SK-N-SH (cell line): ENCODE measurements at regions not wholly inside any gene's neighbourhood (a gene's known extent, or its start where the extent isn't known, plus 50 kb on each side); places are given as distances from the start of the nearest gene placed in this dataset.

ENCODE experiments used
- CTCF ChIA-PET: fragments of 300-600, 350-600 bp; formaldehyde crosslinking; extraction: SDS; loops from one replicate; lab custom pipeline; 2021; lab: Yijun Ruan, JAX
- POLR2A ChIA-PET: fragments of 350-600 bp; sonication (Branson Sonifier 250); formaldehyde crosslinking; extraction: SDS; loops from one replicate; lab custom pipeline; 2020; ENCODE audit warnings: antibody characterized with exemption, inconsistent platforms; lab: Yijun Ruan, JAX
- DNase-seq: peaks from one replicate; pipeline ENCODE4 v3.0.0; 2012
- H2AFZ ChIP-seq: fragments of 200-600 bp; sonication (generic); 2 replicates; pipeline ENCODE4 v1.8.1; 2016; ENCODE audit warnings: antibody characterized with exemption, mild to moderate bottlenecking, low read depth
- H3F3A ChIP-seq: fragments of 200-600 bp; sonication (generic); replicated peaks from 2 replicates; pipeline ENCODE3; 2016; ENCODE audit warnings: antibody characterized with exemption, mild to moderate bottlenecking; ENCODE audit not compliant: insufficient read depth
- H3K27ac ChIP-seq, 2 experiments: fragments of 200-500 bp in 1 of 2; fragments of 200-600 bp in 1 of 2; sonication (Bioruptor generic) in 1 of 2; sonication (generic), shearing (Covaris generic) in 1 of 2; 2 replicates each; pipeline versions ENCODE4 v1.5.1 to v1.6.1; 2014 to 2016; ENCODE audit warnings: low read depth in 2 of 2, inconsistent platforms in 1 of 2, low read length in 1 of 2, mild to moderate bottlenecking in 1 of 2, mixed read lengths in 1 of 2
- H3K27me3 ChIP-seq: fragments of 200-600 bp; sonication (generic), shearing (Covaris generic); 2 replicates; pipeline ENCODE4 v1.6.1; 2016; ENCODE audit warnings: mixed run types; ENCODE audit not compliant: insufficient read depth
- H3K36me3 ChIP-seq, 2 experiments: fragments of 200-500 bp in 1 of 2; fragments of 200-600 bp in 1 of 2; sonication (Bioruptor generic) in 1 of 2; sonication (generic) in 1 of 2; replicated peaks in 1 of 2; 2 replicates each; pipeline versions ENCODE3 to v1.5.1; 2014 to 2016; ENCODE audit warnings: low read length in 1 of 2, mild to moderate bottlenecking in 1 of 2; ENCODE audit not compliant: insufficient read depth in 2 of 2, control insufficient read depth in 1 of 2
- H3K4me1 ChIP-seq, 2 experiments: fragments of 200-500 bp in 1 of 2; fragments of 200-600 bp in 1 of 2; sonication (Bioruptor generic) in 1 of 2; sonication (generic), shearing (Covaris generic) in 1 of 2; 2 replicates each; pipeline versions ENCODE4 v1.5.1 to v1.6.1; 2014 to 2016; ENCODE audit warnings: low read depth in 1 of 2, low read length in 1 of 2, mixed run types in 1 of 2; ENCODE audit not compliant: insufficient read depth in 2 of 2, control insufficient read depth in 1 of 2
- H3K4me2 ChIP-seq: fragments of 200-600 bp; sonication (generic), shearing (Covaris generic); 2 replicates; pipeline ENCODE4 v1.6.1; 2017; ENCODE audit warnings: mixed run types
- H3K4me3 ChIP-seq, 2 experiments: fragments of 200-500 bp in 1 of 2; fragments of 200-600 bp in 1 of 2; sonication (Bioruptor generic) in 1 of 2; sonication (generic), shearing (Covaris generic) in 1 of 2; 2 replicates each; pipeline versions ENCODE4 v1.5.1 to v1.8.1; 2014 to 2016; ENCODE audit warnings: low read depth in 2 of 2, inconsistent platforms in 1 of 2, low read length in 1 of 2, mild to moderate bottlenecking in 1 of 2, mixed read lengths in 1 of 2, moderate library complexity in 1 of 2
- H3K79me2 ChIP-seq: fragments of 200-600 bp; sonication (generic); 2 replicates; pipeline ENCODE4 v1.8.1; 2017; ENCODE audit warnings: mild to moderate bottlenecking; ENCODE audit not compliant: insufficient read depth
- H3K9ac ChIP-seq: fragments of 200-600 bp; sonication (generic); 2 replicates; pipeline ENCODE4 v1.6.1; 2017; ENCODE audit warnings: mixed run types
- H3K9me2 ChIP-seq: fragments of 200-600 bp; sonication (generic); 2 replicates; pipeline ENCODE4 v1.6.1; 2017; ENCODE audit warnings: mixed run types
- H3K9me3 ChIP-seq: fragments of 200-600 bp; sonication (generic); 2 replicates; pipeline ENCODE4 v1.6.1; 2017; ENCODE audit warnings: mixed run types, mild to moderate bottlenecking, moderate library complexity
- H4K20me1 ChIP-seq: fragments of 200-600 bp; sonication (generic); 2 replicates; pipeline ENCODE4 v1.6.1; 2017; ENCODE audit warnings: mild to moderate bottlenecking, mixed run types; ENCODE audit not compliant: insufficient read depth
- CHD2 ChIP-seq: fragments of 150-350 bp; IDR thresholded peaks from 2 replicates; pipeline ENCODE4 v1.6.1; 2018; ENCODE audit warnings: low read length; ENCODE audit not compliant: partially characterized antibody
- CTCF ChIP-seq: fragments of 200-600 bp; sonication (generic); IDR thresholded peaks from 2 replicates; pipeline ENCODE4 v1.6.1; 2017; ENCODE audit warnings: antibody characterized with exemption, mild to moderate bottlenecking, moderate library complexity
- ELF1 ChIP-seq: IDR thresholded peaks from 2 replicates; pipeline ENCODE4 v1.4.0; 2012
- EP300 ChIP-seq, 2 experiments: IDR thresholded peaks; 2 replicates each; pipeline versions ENCODE4 v1.4.0 to v1.6.1; 2012; ENCODE audit warnings: borderline replicate concordance in 1 of 2, low read depth in 1 of 2, low read length in 1 of 2
- FOSL2 ChIP-seq: IDR thresholded peaks from 2 replicates; pipeline ENCODE4 v1.4.0; 2012; ENCODE audit warnings: low read depth, mild to moderate bottlenecking, moderate library complexity, borderline replicate concordance
- FOXM1 ChIP-seq: IDR thresholded peaks from 2 replicates; pipeline ENCODE4 v1.4.0; 2012; ENCODE audit warnings: low read depth, mild to moderate bottlenecking
- GABPA ChIP-seq: IDR thresholded peaks from 2 replicates; pipeline ENCODE4 v1.4.0; 2012; ENCODE audit warnings: low read depth, mild to moderate bottlenecking
- GATA2 ChIP-seq: sonication (generic); formaldehyde crosslinking; IDR thresholded peaks from 2 replicates; pipeline ENCODE4 v1.5.0; 2020; ENCODE audit warnings: mild to moderate bottlenecking, missing genetic modification reagents
- JUND ChIP-seq: IDR thresholded peaks from 2 replicates; pipeline ENCODE4 v1.4.0; 2012
- MAX ChIP-seq: IDR thresholded peaks from 2 replicates; pipeline ENCODE4 v1.4.0; 2012; ENCODE audit warnings: low read depth
- MEF2A ChIP-seq: IDR thresholded peaks from 2 replicates; pipeline ENCODE4 v1.4.0; 2012; ENCODE audit warnings: low read depth, borderline replicate concordance
- MXI1 ChIP-seq: IDR thresholded peaks from 2 replicates; pipeline ENCODE4 v1.6.1; 2012; ENCODE audit warnings: mild to moderate bottlenecking, low read depth, low read length, improper control_type of control experiment
- NFIC ChIP-seq: IDR thresholded peaks from 2 replicates; pipeline ENCODE4 v1.4.0; 2012; ENCODE audit warnings: borderline replicate concordance
- NRF1 ChIP-seq: IDR thresholded peaks from 2 replicates; pipeline ENCODE4 v1.6.1; 2012; ENCODE audit warnings: low read depth, mild to moderate bottlenecking, low read length
- POLR2AphosphoS5 ChIP-seq: IDR thresholded peaks from 2 replicates; pipeline ENCODE4 v1.6.1; 2012; ENCODE audit warnings: low read depth, low read length
- RAD21 ChIP-seq: IDR thresholded peaks from 2 replicates; pipeline ENCODE4 v1.6.1; 2012; ENCODE audit warnings: mild to moderate bottlenecking, low read length
- RFX5 ChIP-seq: IDR thresholded peaks from 2 replicates; pipeline ENCODE4 v1.6.1; 2012; ENCODE audit warnings: mild to moderate bottlenecking, improper control_type of control experiment, low read length
- RXRA ChIP-seq: IDR thresholded peaks from 2 replicates; pipeline ENCODE4 v1.4.0; 2012; ENCODE audit warnings: low read depth, mild to moderate bottlenecking, borderline replicate concordance
- SIN3A ChIP-seq: IDR thresholded peaks from 2 replicates; pipeline ENCODE4 v1.6.1; 2012; ENCODE audit warnings: low read depth, mild to moderate bottlenecking, low read length, moderate library complexity, borderline replicate concordance
- SMC3 ChIP-seq: IDR thresholded peaks from 2 replicates; pipeline ENCODE4 v1.6.1; 2012; ENCODE audit warnings: low read depth, low read length, improper control_type of control experiment
- USF1 ChIP-seq: IDR thresholded peaks from 2 replicates; pipeline ENCODE4 v1.4.0; 2012; ENCODE audit warnings: low read depth, borderline replicate concordance
- YY1 ChIP-seq: IDR thresholded peaks from 2 replicates; pipeline ENCODE4 v1.4.0; 2012; ENCODE audit warnings: low read depth, mild to moderate bottlenecking
- WGBS: methylation state at CpG from one replicate; pipeline ENCODE4 v1.1.6; 2017; ENCODE audit warnings: low lambda C conversion rate; 5-methylcytosine and 5-hydroxymethylcytosine counted together

DNA sequence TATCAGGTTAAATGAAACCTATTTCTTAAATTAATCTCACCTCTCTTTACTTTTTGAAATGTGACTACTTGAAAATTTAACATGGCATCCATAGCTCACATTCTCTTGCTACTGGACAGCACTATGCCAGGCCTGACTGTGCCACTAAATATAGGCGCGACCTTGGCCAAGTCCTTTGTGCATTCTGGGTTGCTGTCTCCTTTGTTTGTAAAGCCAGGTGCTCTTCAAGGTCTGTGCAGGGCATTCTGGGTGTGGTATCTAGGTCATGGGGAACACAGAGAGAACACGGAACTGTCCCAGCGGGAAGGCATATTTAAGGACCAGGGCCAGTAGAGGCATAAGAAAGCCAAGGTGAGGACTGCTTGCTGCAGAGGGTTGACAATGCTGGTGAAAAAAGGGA is 121.2 kb downstream of the ZNF664 start:
- CTCF ChIA-PET = no interaction called here
- no peaks in the 10 kb centered on the region for H3K79me2 ChIP-seq

DNA sequence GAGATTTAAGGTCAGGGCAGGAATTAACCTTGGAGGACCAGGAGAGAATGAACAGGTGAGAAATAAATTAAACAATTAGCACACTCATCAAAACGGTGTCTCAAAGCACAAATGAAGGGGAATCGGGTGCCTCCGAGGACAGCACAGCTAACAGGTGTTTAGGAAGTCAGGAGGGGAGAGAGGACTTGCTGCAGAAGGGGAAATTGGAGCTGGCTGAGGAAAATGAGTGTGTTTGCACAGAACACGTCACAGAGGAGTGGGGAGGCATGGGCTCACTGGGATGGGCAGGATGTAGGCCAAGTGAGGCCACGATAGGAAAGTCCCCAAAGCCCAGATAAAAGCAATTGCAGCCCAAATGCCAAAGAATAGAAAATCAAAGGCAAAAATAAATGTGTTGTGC is 121.7 kb downstream of the ZNF664 start:
- no peak overlapping the region for H3K9ac ChIP-seq
- H3K4me1 ChIP-seq = no peaks in the 10 kb centered on the region
- H3K27ac ChIP-seq = no peak overlapping the region
- no peak overlapping the region for H3K4me2 ChIP-seq
- H3K9me2 ChIP-seq = no peaks in the 10 kb centered on the region
- H3K36me3 ChIP-seq = no peaks in the 10 kb centered on the region
- no peak for DNase-seq
- no peaks in the 10 kb centered on the region for H3F3A ChIP-seq
- H3K4me3 ChIP-seq = no peak overlapping the region
- ChIA-PET POLR2A (no interaction called here), CTCF (no interaction called here)
- H3K27me3 ChIP-seq = no peaks in the 10 kb centered on the region
- H3K79me2 ChIP-seq = no peaks in the 10 kb centered on the region
- no peaks in the 10 kb centered on the region for H4K20me1 ChIP-seq
- H2AFZ ChIP-seq = no peak overlapping the region
- no peaks in the 10 kb centered on the region for H3K9me3 ChIP-seq
- WGBS = 42% methylated on average over 5 of the region's 5 CpGs
- TF ChIP-seq FOSL2 (no peak), RXRA (no peak), ELF1 (no peak), USF1 (no peak), CTCF (no peak), POLR2AphosphoS5 (no peak), GABPA (no peak), RAD21 (no peak), CHD2 (no peak), NFIC (no peak), GATA2 (CRISPR knock-in tag) (no peak), EP300 (IDR thresholded peaks at IDR 0.05; ENCODE audit: borderline replicate concordance in 1 of 2, low read depth in 1 of 2, low read length in 1 of 2) (no peak)

More for the DNA sequence above, 121.2 kb downstream of the ZNF664 start:
- Histone ChIP-seq H3K9me2 (no peaks in the 10 kb centered on the region), H4K20me1 (no peaks in the 10 kb centered on the region), H3K4me3 (no peak overlapping the region), H3K36me3 (no peaks in the 10 kb centered on the region), H3K4me2 (no peak overlapping the region), H3K4me1 (no peaks in the 10 kb centered on the region), H3K27me3 (no peaks in the 10 kb centered on the region), H3K27ac (no peak overlapping the region), H3K9me3 (no peaks in the 10 kb centered on the region), H2AFZ (no peak overlapping the region), H3K9ac (no peak overlapping the region)
- DNase-seq = no peak
- 87% methylated on average over 4 of the region's 4 CpGs for WGBS
- POLR2A ChIA-PET = no interaction called here
- TF ChIP-seq JUND (no peak), FOXM1 (no peak), MEF2A (no peak), MAX (no peak), POLR2AphosphoS5 (no peak), MXI1 (no peak), SMC3 (no peak), FOSL2 (no peak), RAD21 (no peak), RFX5 (no peak), YY1 (no peak), NRF1 (no peak), CHD2 (no peak), USF1 (no peak), EP300 (IDR thresholded peaks at IDR 0.05; ENCODE audit: borderline replicate concordance in 1 of 2, low read depth in 1 of 2, low read length in 1 of 2) (no peak), CTCF (no peak), SIN3A (no peak)
- TF ChIP-seq, all 33 proteins: peak for 0
- no peaks in the 10 kb centered on the region for H3F3A ChIP-seq
